Breast epithelium (tissue), 3 donors: ENCODE measurements at regions not wholly inside any gene's neighbourhood (a gene's known extent, or its start where the extent isn't known, plus 50 kb on each side); places are given as distances from the start of the nearest gene placed in this dataset.

Experiments
- POLR2AphosphoS5 ChIP-seq, 3 donors: sonication (generic); formaldehyde crosslinking; IDR thresholded peaks; one replicate each; pipeline ENCODE4 v1.6.1; 2017; ENCODE audit warnings: antibody characterized with exemption in 3 of 3
- TF ChIP-seq, protein P1 (sequence below), 3 donors: fragments of 450-650 bp; IDR thresholded peaks; one replicate each; pipeline ENCODE4 v1.5.1; 2016 to 2017; ENCODE audit warnings: antibody characterized with exemption in 3 of 3, mild to moderate bottlenecking in 3 of 3, moderate library complexity in 3 of 3

DNA sequence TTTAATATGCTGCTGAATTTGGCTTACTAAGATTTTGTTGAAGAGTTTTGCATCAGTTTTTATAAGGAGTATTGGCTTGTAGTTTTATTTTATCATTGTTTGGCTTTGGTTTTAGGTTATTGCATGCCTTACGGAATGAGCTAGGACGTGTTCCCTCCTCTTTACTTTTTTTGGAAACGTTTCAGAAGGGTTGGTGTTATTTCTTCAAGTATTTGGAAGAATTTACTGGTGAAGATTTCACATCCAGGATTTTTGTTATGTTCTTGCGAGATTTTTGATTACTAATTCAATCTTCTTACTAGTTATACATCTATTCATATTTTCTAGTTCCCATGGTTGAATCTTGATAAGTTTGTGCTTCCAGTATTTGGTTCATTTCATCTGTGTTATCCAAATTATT lies 823.2 kb downstream of the SLC6A15 start:
- TF ChIP-seq, protein P1, sequence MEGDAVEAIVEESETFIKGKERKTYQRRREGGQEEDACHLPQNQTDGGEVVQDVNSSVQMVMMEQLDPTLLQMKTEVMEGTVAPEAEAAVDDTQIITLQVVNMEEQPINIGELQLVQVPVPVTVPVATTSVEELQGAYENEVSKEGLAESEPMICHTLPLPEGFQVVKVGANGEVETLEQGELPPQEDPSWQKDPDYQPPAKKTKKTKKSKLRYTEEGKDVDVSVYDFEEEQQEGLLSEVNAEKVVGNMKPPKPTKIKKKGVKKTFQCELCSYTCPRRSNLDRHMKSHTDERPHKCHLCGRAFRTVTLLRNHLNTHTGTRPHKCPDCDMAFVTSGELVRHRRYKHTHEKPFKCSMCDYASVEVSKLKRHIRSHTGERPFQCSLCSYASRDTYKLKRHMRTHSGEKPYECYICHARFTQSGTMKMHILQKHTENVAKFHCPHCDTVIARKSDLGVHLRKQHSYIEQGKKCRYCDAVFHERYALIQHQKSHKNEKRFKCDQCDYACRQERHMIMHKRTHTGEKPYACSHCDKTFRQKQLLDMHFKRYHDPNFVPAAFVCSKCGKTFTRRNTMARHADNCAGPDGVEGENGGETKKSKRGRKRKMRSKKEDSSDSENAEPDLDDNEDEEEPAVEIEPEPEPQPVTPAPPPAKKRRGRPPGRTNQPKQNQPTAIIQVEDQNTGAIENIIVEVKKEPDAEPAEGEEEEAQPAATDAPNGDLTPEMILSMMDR (IDR thresholded peaks at IDR 0.05), result no peak
- TF ChIP-seq POLR2AphosphoS5 (IDR thresholded peaks at IDR 0.05), result no peak
